Mucosa of rectum (tissue), 2 donors: ENCODE measurements at regions not wholly inside any gene's neighbourhood (a gene's known extent, or its start where the extent isn't known, plus 50 kb on each side); places are given as distances from the start of the nearest gene placed in this dataset.

Source experiments
- H3K27ac ChIP-seq, 2 donors: one replicate each; pipeline ENCODE4 v1.7.0; 2013; ENCODE audit warnings: inconsistent platforms in 2 of 2, low read depth in 2 of 2, low read length in 2 of 2
- H3K27me3 ChIP-seq, 2 donors: one replicate each; pipeline ENCODE4 v1.7.0; 2013; ENCODE audit warnings: low read length in 2 of 2; ENCODE audit not compliant: control insufficient read depth in 2 of 2, insufficient read depth in 2 of 2
- H3K36me3 ChIP-seq, 2 donors: one replicate each; pipeline ENCODE4 v1.7.0; 2013; ENCODE audit warnings: low read length in 2 of 2; ENCODE audit not compliant: control insufficient read depth in 2 of 2, insufficient read depth in 2 of 2
- H3K4me1 ChIP-seq, 2 donors: one replicate each; pipeline ENCODE4 v1.7.0; 2013; ENCODE audit warnings: low read length in 2 of 2, mild to moderate bottlenecking in 1 of 2; ENCODE audit not compliant: control insufficient read depth in 2 of 2, insufficient read depth in 2 of 2
- H3K4me3 ChIP-seq, 2 donors: one replicate each; pipeline ENCODE4 v1.7.0; 2013; ENCODE audit warnings: low read length in 2 of 2
- H3K9ac ChIP-seq, 2 donors: one replicate each; pipeline ENCODE4 v1.7.0; 2013; ENCODE audit warnings: low read length in 2 of 2, low read depth in 1 of 2, mild to moderate bottlenecking in 1 of 2
- H3K9me3 ChIP-seq, 2 donors: one replicate each; pipeline ENCODE4 v1.7.0; 2013; ENCODE audit warnings: low read length in 2 of 2; ENCODE audit not compliant: control insufficient read depth in 2 of 2
- donor health status: healthy.
- donor health status: Normal muscosa, but diverticular disease.

GRCh38 chr1:194288238-194288637 lies 1101.8 kb upstream of the B3GALT2 start:
- no peak overlapping the region for H3K27ac ChIP-seq
- H3K4me3 ChIP-seq, result no peak overlapping the region
- H3K9ac ChIP-seq, result no peak overlapping the region
- no peaks in the 10 kb centered on the region for H3K27me3 ChIP-seq
- no peaks in the 10 kb centered on the region for H3K36me3 ChIP-seq
- H3K4me1 ChIP-seq, result peaks cover 0 to 2% of the 10 kb centered on the region in 2 donors
- no peaks in the 10 kb centered on the region for H3K9me3 ChIP-seq

GRCh38 chr1:194281376-194281775 lies 1095.0 kb upstream of the B3GALT2 start:
- Histone ChIP-seq H3K27me3 (no peaks in the 10 kb centered on the region), H3K4me1 (no peaks in the 10 kb centered on the region), H3K27ac (no peak overlapping the region), H3K36me3 (no peaks in the 10 kb centered on the region), H3K4me3 (no peak overlapping the region), H3K9me3 (no peaks in the 10 kb centered on the region), H3K9ac (no peak overlapping the region)

GRCh38 chr1:194280463-194280862 lies 1094.0 kb upstream of the B3GALT2 start:
- Histone ChIP-seq H3K9ac (no peak overlapping the region), H3K4me3 (no peak overlapping the region), H3K4me1 (no peaks in the 10 kb centered on the region), H3K27ac (no peak overlapping the region), H3K27me3 (no peaks in the 10 kb centered on the region), H3K36me3 (no peaks in the 10 kb centered on the region), H3K9me3 (no peaks in the 10 kb centered on the region)

GRCh38 chr1:194279975-194280374 lies 1093.6 kb upstream of the B3GALT2 start:
- Histone ChIP-seq H3K27me3 (no peaks in the 10 kb centered on the region), H3K9ac (no peak overlapping the region), H3K4me1 (no peaks in the 10 kb centered on the region), H3K36me3 (no peaks in the 10 kb centered on the region), H3K27ac (no peak overlapping the region), H3K4me3 (no peak overlapping the region), H3K9me3 (no peaks in the 10 kb centered on the region)

- Histone ChIP-seq H3K27me3 (no peaks in the 10 kb centered on the region), H3K27ac (no peak overlapping the region), H3K4me1 (no peaks in the 10 kb centered on the region), H3K36me3 (no peaks in the 10 kb centered on the region), H3K9ac (no peak overlapping the region), H3K4me3 (no peak overlapping the region), H3K9me3 (no peaks in the 10 kb centered on the region)
Measured at GRCh38 chr1:194277927-194278326, 1091.5 kb upstream of the B3GALT2 start.

GRCh38 chr1:194273660-194274059 lies 1087.2 kb upstream of the B3GALT2 start:
- no peaks in the 10 kb centered on the region for H3K27me3 ChIP-seq
- no peak overlapping the region for H3K27ac ChIP-seq
- no peaks in the 10 kb centered on the region for H3K4me1 ChIP-seq
- H3K9me3 ChIP-seq, result no peaks in the 10 kb centered on the region
- H3K36me3 ChIP-seq, result no peaks in the 10 kb centered on the region
- no peak overlapping the region for H3K9ac ChIP-seq
- no peak overlapping the region for H3K4me3 ChIP-seq

GRCh38 chr1:194268839-194269238 lies 1082.4 kb upstream of the B3GALT2 start:
- no peaks in the 10 kb centered on the region for H3K4me1 ChIP-seq
- no peak overlapping the region for H3K4me3 ChIP-seq
- no peak overlapping the region for H3K9ac ChIP-seq
- H3K27me3 ChIP-seq, result no peaks in the 10 kb centered on the region
- H3K27ac ChIP-seq, result no peak overlapping the region
- no peaks in the 10 kb centered on the region for H3K36me3 ChIP-seq
- peaks cover 0 to 2% of the 10 kb centered on the region in 2 donors for H3K9me3 ChIP-seq

GRCh38 chr1:194267021-194267420 lies 1080.6 kb upstream of the B3GALT2 start:
- Histone ChIP-seq H3K9me3 (peaks cover 0 to 2% of the 10 kb centered on the region in 2 donors), H3K27me3 (no peaks in the 10 kb centered on the region), H3K36me3 (no peaks in the 10 kb centered on the region), H3K4me1 (no peaks in the 10 kb centered on the region), H3K27ac (no peak overlapping the region), H3K4me3 (no peak overlapping the region), H3K9ac (no peak overlapping the region)

- Histone ChIP-seq H3K4me1 (no peaks in the 10 kb centered on the region), H3K36me3 (no peaks in the 10 kb centered on the region), H3K27ac (no peak overlapping the region), H3K9ac (no peak overlapping the region), H3K27me3 (no peaks in the 10 kb centered on the region), H3K9me3 (no peaks in the 10 kb centered on the region), H3K4me3 (no peak overlapping the region)
Measured at GRCh38 chr1:194256010-194256409, 1069.6 kb upstream of the B3GALT2 start.

GRCh38 chr1:194252199-194252598 lies 1065.8 kb upstream of the B3GALT2 start:
- Histone ChIP-seq H3K4me1 (no peaks in the 10 kb centered on the region), H3K27ac (no peak overlapping the region), H3K9me3 (no peaks in the 10 kb centered on the region), H3K27me3 (no peaks in the 10 kb centered on the region), H3K4me3 (no peak overlapping the region), H3K36me3 (no peaks in the 10 kb centered on the region), H3K9ac (no peak overlapping the region)

GRCh38 chr1:194241215-194241614 lies 1054.8 kb upstream of the B3GALT2 start:
- H3K27ac ChIP-seq, result no peak overlapping the region
- no peaks in the 10 kb centered on the region for H3K27me3 ChIP-seq
- no peaks in the 10 kb centered on the region for H3K4me1 ChIP-seq
- H3K9ac ChIP-seq, result no peak overlapping the region
- no peaks in the 10 kb centered on the region for H3K9me3 ChIP-seq
- H3K4me3 ChIP-seq, result no peak overlapping the region
- H3K36me3 ChIP-seq, result no peaks in the 10 kb centered on the region
